Neural cell (in vitro differentiated cells): ENCODE measurements at regions not wholly inside any gene's neighbourhood (a gene's known extent, or its start where the extent isn't known, plus 50 kb on each side); places are given as distances from the start of the nearest gene placed in this dataset.

ENCODE experiments used
- H2AFZ ChIP-seq: fragments of 200-600, 300-800 bp; sonication (generic), shearing (Covaris generic); 2 replicates; pipeline ENCODE4 v1.6.0; 2014; ENCODE audit warnings: low read depth, mild to moderate bottlenecking, antibody characterized with exemption, low read length, moderate library complexity
- H3F3A ChIP-seq: fragments of 200-600 bp; shearing (Covaris generic); 2 replicates; pipeline ENCODE4 v1.6.1; 2016; ENCODE audit warnings: mild to moderate bottlenecking, moderate library complexity, mixed read lengths, antibody characterized with exemption, low read length; ENCODE audit not compliant: insufficient read depth, poor library complexity, severe bottlenecking
- H3K27ac ChIP-seq: fragments of 200-600, 300-800 bp; sonication (generic), shearing (Covaris generic); 2 replicates; pipeline ENCODE4 v1.5.1; 2014; ENCODE audit warnings: mild to moderate bottlenecking, low read length, moderate library complexity
- H3K27me3 ChIP-seq: fragments of 300-800, 200-600 bp; sonication (generic), shearing (Covaris generic); 2 replicates; pipeline ENCODE4 v1.6.0; 2014; ENCODE audit warnings: mild to moderate bottlenecking, low read depth, low read length, moderate library complexity; ENCODE audit not compliant: insufficient read depth
- H3K36me3 ChIP-seq: fragments of 300-800, 200-600 bp; sonication (generic), shearing (Covaris generic); 2 replicates; pipeline ENCODE4 v1.5.1; 2014; ENCODE audit warnings: mild to moderate bottlenecking, antibody characterized with exemption, low read length, moderate library complexity; ENCODE audit not compliant: insufficient read depth
- H3K4me2 ChIP-seq: fragments of 300-800, 200-600 bp; sonication (generic), shearing (Covaris generic); 2 replicates; pipeline ENCODE4 v1.6.0; 2014; ENCODE audit warnings: mild to moderate bottlenecking, low read length
- H3K4me3 ChIP-seq: fragments of 300-800, 200-600 bp; sonication (generic), shearing (Covaris generic); 2 replicates; pipeline ENCODE4 v1.5.1; 2014; ENCODE audit warnings: mild to moderate bottlenecking, low read length, moderate library complexity
- H3K79me2 ChIP-seq: fragments of 200-600 bp; shearing (Covaris generic); replicated peaks from 2 replicates; pipeline ENCODE4 v1.6.0; 2014; ENCODE audit warnings: mild to moderate bottlenecking, low read length, moderate library complexity; ENCODE audit not compliant: insufficient read depth
- H3K9ac ChIP-seq: fragments of 300-800, 200-600 bp; sonication (generic), shearing (Covaris generic); 2 replicates; pipeline ENCODE4 v1.6.1; 2016; ENCODE audit warnings: mild to moderate bottlenecking, low read length, mixed read lengths
- H3K9me2 ChIP-seq: fragments of 200-600 bp; shearing (Covaris generic); 2 replicates; pipeline ENCODE4 v1.6.1; 2016; ENCODE audit warnings: mild to moderate bottlenecking, low read length, mixed read lengths; ENCODE audit not compliant: insufficient read depth
- H3K9me3 ChIP-seq: fragments of 200-600, 300-800 bp; sonication (generic), shearing (Covaris generic); 2 replicates; pipeline ENCODE4 v1.6.1; 2016; ENCODE audit warnings: mild to moderate bottlenecking, mixed run types, low read length, moderate library complexity, mixed read lengths
- H4K20me1 ChIP-seq: fragments of 200-600 bp; shearing (Covaris generic); 2 replicates; pipeline ENCODE4 v1.6.1; 2016; ENCODE audit warnings: mild to moderate bottlenecking, mixed run types; ENCODE audit not compliant: insufficient read depth
- CTCF ChIP-seq: fragments of 450-650 bp; IDR thresholded peaks from 2 replicates; pipeline ENCODE4 v1.5.1; 2014; ENCODE audit warnings: antibody characterized with exemption, mild to moderate bottlenecking, moderate library complexity; ENCODE audit not compliant: poor library complexity, severe bottlenecking
- EP300 ChIP-seq: fragments of 450-650 bp; conservative IDR thresholded peaks from 2 replicates; pipeline ENCODE4 v1.6.1; 2014; ENCODE audit warnings: antibody characterized with exemption, mild to moderate bottlenecking, moderate library complexity; ENCODE audit not compliant: poor library complexity, severe bottlenecking
- EZH2 ChIP-seq: fragments of 200-600, 300-800 bp; shearing (Covaris generic), sonication (generic); IDR thresholded peaks from 2 replicates; pipeline ENCODE4 v1.6.1; 2014; ENCODE audit warnings: antibody characterized with exemption, low read length, borderline replicate concordance, mild to moderate bottlenecking; ENCODE audit not compliant: insufficient read depth, poor library complexity, severe bottlenecking
- MXI1 ChIP-seq: fragments of 450-650 bp; conservative IDR thresholded peaks from 2 replicates; pipeline ENCODE4 v1.6.1; 2014; ENCODE audit warnings: antibody characterized with exemption, mild to moderate bottlenecking; ENCODE audit not compliant: poor library complexity, severe bottlenecking
- POLR2AphosphoS5 ChIP-seq: IDR thresholded peaks from 2 replicates; pipeline ENCODE4 v1.6.1; 2012
- RAD21 ChIP-seq: fragments of 450-650 bp; conservative IDR thresholded peaks from 2 replicates; pipeline ENCODE4 v1.6.1; 2014; ENCODE audit warnings: antibody characterized with exemption, mild to moderate bottlenecking, moderate library complexity
- REST ChIP-seq: IDR thresholded peaks from 2 replicates; pipeline ENCODE4 v1.6.1; 2012; ENCODE audit warnings: borderline replicate concordance
- SMC3 ChIP-seq: fragments of 450-650 bp; conservative IDR thresholded peaks from 2 replicates; pipeline ENCODE4 v1.6.1; 2014; ENCODE audit warnings: antibody characterized with exemption, mild to moderate bottlenecking, moderate library complexity; ENCODE audit not compliant: poor library complexity
- TAF1 ChIP-seq: IDR thresholded peaks from 2 replicates; pipeline ENCODE4 v1.6.1; 2012; ENCODE audit warnings: low read depth

GRCh38 chr7:109577265-109577664 is 1007.6 kb downstream of the DNAJB9 start:
- no peak overlapping the region for H3K9ac ChIP-seq
- H3K36me3 ChIP-seq, result no peaks in the 10 kb centered on the region
- no peak overlapping the region for H3K4me3 ChIP-seq
- TF ChIP-seq SMC3, result no peak
- TF ChIP-seq POLR2AphosphoS5, result peak; percentile 36
- peak; percentile 86 for TF ChIP-seq EP300
- peak overlapping the region; percentile 59 for H3K27ac ChIP-seq
- no peak overlapping the region for H2AFZ ChIP-seq
- H3K27me3 ChIP-seq, result no peaks in the 10 kb centered on the region
- H3F3A ChIP-seq, result no peaks in the 10 kb centered on the region
- H3K9me3 ChIP-seq, result no peaks in the 10 kb centered on the region
- H4K20me1 ChIP-seq, result no peaks in the 10 kb centered on the region
- H3K9me2 ChIP-seq, result no peaks in the 10 kb centered on the region
- H3K4me2 ChIP-seq, result no peak overlapping the region
- H3K79me2 ChIP-seq, result no peaks in the 10 kb centered on the region

GRCh38 chr7:109579901-109580300 is 1010.2 kb downstream of the DNAJB9 start:
- Histone ChIP-seq H2AFZ (no peak overlapping the region), H3F3A (no peaks in the 10 kb centered on the region), H3K9me3 (no peaks in the 10 kb centered on the region), H3K36me3 (no peaks in the 10 kb centered on the region), H3K27me3 (no peaks in the 10 kb centered on the region), H3K27ac (no peak overlapping the region), H3K9ac (no peak overlapping the region), H3K9me2 (no peaks in the 10 kb centered on the region), H3K79me2 (no peaks in the 10 kb centered on the region), H3K4me3 (no peak overlapping the region), H4K20me1 (no peaks in the 10 kb centered on the region), H3K4me2 (no peak overlapping the region)
- no peak for TF ChIP-seq POLR2AphosphoS5
- TF ChIP-seq EP300, result no peak
- TF ChIP-seq TAF1, result no peak
- TF ChIP-seq REST, result no peak
- TF ChIP-seq RAD21, result no peak
- no peak for TF ChIP-seq CTCF
- TF ChIP-seq MXI1, result no peak
- TF ChIP-seq SMC3, result no peak
- no peak for TF ChIP-seq EZH2

GRCh38 chr7:109582211-109582610 is 1012.5 kb downstream of the DNAJB9 start:
- no peaks in the 10 kb centered on the region for H3K9me3 ChIP-seq

More at GRCh38 chr7:109582211-109582610, 1012.5 kb downstream of the DNAJB9 start:
- Histone ChIP-seq H3K36me3 (no peaks in the 10 kb centered on the region), H3K4me2 (no peak overlapping the region), H4K20me1 (no peaks in the 10 kb centered on the region), H3K79me2 (no peaks in the 10 kb centered on the region), H2AFZ (no peak overlapping the region), H3K4me3 (no peak overlapping the region), H3K27ac (no peak overlapping the region), H3K9ac (no peak overlapping the region), H3K27me3 (no peaks in the 10 kb centered on the region), H3F3A (no peaks in the 10 kb centered on the region), H3K9me2 (no peaks in the 10 kb centered on the region)
- TF ChIP-seq REST (no peak), EP300 (no peak), RAD21 (no peak), EZH2 (no peak), SMC3 (no peak), POLR2AphosphoS5 (no peak), CTCF (no peak), TAF1 (no peak), MXI1 (no peak)
